HepG2 (cell line): ENCODE measurements at regions not wholly inside any gene's neighbourhood (a gene's known extent, or its start where the extent isn't known, plus 50 kb on each side); places are given as distances from the start of the nearest gene placed in this dataset.

Source experiments
- ATAC-seq: fragments of 200-7000 bp; cut with Tn5 transposase; 3 replicates; pipeline ENCODE4 v1.9.1; 2020; ENCODE audit warnings: mild to moderate bottlenecking, moderate library complexity
- BruUV-seq: library from RNA; stranded (reverse); fragments of 400-500 nt; replicated peaks from 2 replicates; lab custom pipeline; 2021; lab: Mats Ljungman, UMichigan
- CTCF ChIA-PET: fragments of 300-600 bp; formaldehyde crosslinking; extraction: SDS; loops from one replicate; lab custom pipeline; 2021; ENCODE audit warnings: low total read pairs, inconsistent platforms, low intra/inter-chr PET ratio; lab: Yijun Ruan, JAX
- POLR2A ChIA-PET: fragments of 350-600 bp; sonication (Branson Sonifier 250); formaldehyde crosslinking; loops from one replicate; lab custom pipeline; 2020; ENCODE audit warnings: antibody characterized with exemption, inconsistent platforms; lab: Yijun Ruan, JAX
- DNase-seq: peaks from one replicate; pipeline ENCODE4 v3.0.0-alpha.2; 2015; ENCODE audit warnings: low spot score
- FAIRE-seq: peaks from 3 replicates; lab custom pipeline; 2011; peaks lifted over from hg19 to GRCh38; lab: Jason Lieb, UNC
- H2AFZ ChIP-seq: one replicate; pipeline ENCODE4 v1.6.1; 2011; ENCODE audit warnings: low read length, inconsistent platforms
- H3K27ac ChIP-seq: fragments of 300-600 bp; 3 replicates; pipeline ENCODE4 v1.8.0; 2011; ENCODE audit warnings: mixed run types, mild to moderate bottlenecking, mixed read lengths, low read length, inconsistent platforms; ENCODE audit not compliant: insufficient read depth; ENCODE audit errors: extremely low read length
- H3K27me3 ChIP-seq, 2 experiments: fragments of 200-600 bp in 1 of 2; 2 replicates in 1 of 2; 3 replicates in 1 of 2; pipeline versions ENCODE4 v1.6.0 to v1.8.0; 2011; ENCODE audit warnings: low read length in 2 of 2, mild to moderate bottlenecking in 2 of 2, moderate library complexity in 2 of 2, inconsistent platforms in 1 of 2; ENCODE audit not compliant: insufficient read depth in 2 of 2, control insufficient read depth in 1 of 2
- H3K36me3 ChIP-seq, 2 experiments: fragments of 200-600 bp in 1 of 2; replicated peaks in 1 of 2; 2 replicates in 1 of 2; 3 replicates in 1 of 2; pipeline versions ENCODE4 v1.5.1 to v1.8.0; 2011; ENCODE audit warnings: low read length in 2 of 2, inconsistent platforms in 1 of 2; ENCODE audit not compliant: insufficient read depth in 2 of 2, control insufficient read depth in 1 of 2
- H3K4me1 ChIP-seq: 2 replicates; pipeline ENCODE4 v1.5.1; 2012; ENCODE audit warnings: low read length, inconsistent platforms; ENCODE audit not compliant: insufficient read depth
- H3K4me2 ChIP-seq: 2 replicates; pipeline ENCODE4 v1.6.0; 2011; ENCODE audit warnings: low read depth, low read length, inconsistent platforms
- H3K4me3 ChIP-seq, 3 experiments: fragments of 200-600 bp in 1 of 3; sonication (generic), shearing (Covaris generic) in 1 of 3; replicated peaks in 1 of 3; 2 replicates each; pipeline ENCODE4 v1.5.1; 2011 to 2016; ENCODE audit warnings: low read length in 3 of 3, inconsistent platforms in 2 of 3, low read depth in 2 of 3, mild to moderate bottlenecking in 2 of 3, control low read depth in 1 of 3, mixed read lengths in 1 of 3; ENCODE audit not compliant: insufficient read depth in 1 of 3
- H3K79me2 ChIP-seq: one replicate; pipeline ENCODE4 v1.6.1; 2011; ENCODE audit warnings: low read length, inconsistent platforms; ENCODE audit not compliant: insufficient read depth
- H3K9ac ChIP-seq: 2 replicates; pipeline ENCODE4 v1.6.0; 2011; ENCODE audit warnings: mild to moderate bottlenecking, low read depth, low read length, inconsistent platforms; ENCODE audit not compliant: insufficient read depth
- H3K9me3 ChIP-seq: 2 replicates; pipeline ENCODE4 v1.5.1; 2012; ENCODE audit warnings: mild to moderate bottlenecking, low read length
- H4K20me1 ChIP-seq: 2 replicates; pipeline ENCODE4 v1.6.0; 2011; ENCODE audit warnings: inconsistent platforms, mild to moderate bottlenecking, low read length, moderate library complexity; ENCODE audit not compliant: insufficient read depth
- ZNF570 ChIP-seq: sonication (generic); formaldehyde crosslinking; IDR thresholded peaks from 2 replicates; pipeline ENCODE4 v1.4.0; 2020; ENCODE audit warnings: mild to moderate bottlenecking, missing genetic modification reagents, borderline replicate concordance
- ZNF713 ChIP-seq: sonication (generic); formaldehyde crosslinking; IDR thresholded peaks from 2 replicates; pipeline ENCODE4 v1.4.0; 2020; ENCODE audit warnings: mild to moderate bottlenecking, missing genetic modification reagents
- WGBS: methylation state at CpG from one replicate; pipeline ENCODE4 v1.1.6; 2017; ENCODE audit warnings: low lambda C conversion rate; 5-methylcytosine and 5-hydroxymethylcytosine counted together
- in situ Hi-C: cut with HindIII; loops from 2 replicates; pipeline ENCODE4 v1.10.0; 2017; ENCODE audit warnings: low pct_unique_long_range_greater_than_20kb; ENCODE audit not compliant: extremely low pct_ligation_motif_present
- intact Hi-C: fragments of 100-400 bp; cut with micrococcal nuclease; formaldehyde crosslinking; loops from one replicate; pipeline ENCODE4 v1.10.0; 2022; ENCODE audit not compliant: unreplicated experiment
- TF ChIP-seq, protein P1 (sequence below): sonication (generic); formaldehyde crosslinking; IDR thresholded peaks from 2 replicates; pipeline ENCODE4 v1.5.0; 2020; ENCODE audit warnings: mild to moderate bottlenecking, missing genetic modification reagents
- TF ChIP-seq, protein P2 (sequence below): sonication (generic); formaldehyde crosslinking; IDR thresholded peaks from 2 replicates; pipeline ENCODE4 v1.4.0; 2020; ENCODE audit warnings: mild to moderate bottlenecking, low read depth, missing genetic modification reagents
- TF ChIP-seq, protein P3 (sequence below): sonication (generic); formaldehyde crosslinking; IDR thresholded peaks from 2 replicates; pipeline ENCODE4 v1.8.1; 2023; ENCODE audit warnings: mild to moderate bottlenecking, missing genetic modification reagents, borderline replicate concordance

DNA sequence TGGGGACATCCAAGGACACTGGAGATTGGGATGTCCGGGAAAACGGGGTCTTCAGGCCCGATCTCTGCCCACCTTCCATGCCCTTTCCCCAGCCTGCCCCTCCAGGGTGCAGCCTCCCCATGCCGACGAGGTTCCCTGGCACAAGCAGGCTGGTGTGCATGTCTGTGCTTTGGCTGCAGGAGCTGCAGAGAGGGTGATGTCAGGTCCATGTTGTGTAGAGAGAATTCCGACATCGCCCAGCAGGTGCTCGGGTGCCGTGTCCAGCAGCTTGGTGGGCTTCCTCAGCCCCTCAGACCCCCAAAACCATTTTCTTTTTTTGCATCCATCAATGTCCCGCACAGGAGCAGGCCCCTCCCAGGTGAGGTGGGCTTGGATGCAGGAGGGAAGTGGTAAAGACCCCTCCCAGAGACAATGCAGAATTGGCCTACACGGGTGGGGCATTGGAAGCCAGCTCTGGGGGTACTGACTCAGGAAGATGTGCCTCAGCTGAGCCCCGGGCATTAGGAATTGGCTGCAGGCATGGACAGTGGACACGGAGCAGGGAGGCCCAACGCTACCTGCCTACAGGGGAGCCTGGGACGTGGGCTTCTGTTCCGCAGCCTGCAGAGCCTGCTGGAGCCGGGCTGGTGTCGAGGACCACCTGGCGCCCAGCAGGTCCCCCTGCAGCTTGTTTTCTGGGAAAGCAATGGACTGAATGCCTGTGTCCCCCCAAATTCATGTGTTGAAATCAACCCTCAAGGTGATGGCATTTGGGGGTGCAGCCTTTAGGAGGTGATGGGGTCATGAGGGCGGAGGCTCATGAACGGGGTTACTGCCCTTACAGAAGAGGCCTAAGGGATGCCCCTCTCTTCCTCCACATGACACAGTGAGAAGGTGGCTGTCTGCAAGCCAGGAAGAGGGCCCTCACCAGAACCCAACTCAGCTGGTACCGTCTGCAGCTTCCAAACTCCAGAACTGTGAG is 97.5 kb downstream of the METRNL start:
- 41% methylated on average over 18 of the region's 22 CpGs for WGBS
- POLR2A ChIA-PET = interaction anchor here (1.1 kb wide), 1 partner anchor 25 kb away, joined by 3 read pairs; no protein-coding TSS in a partner anchor
- TF ChIP-seq, protein P1, sequence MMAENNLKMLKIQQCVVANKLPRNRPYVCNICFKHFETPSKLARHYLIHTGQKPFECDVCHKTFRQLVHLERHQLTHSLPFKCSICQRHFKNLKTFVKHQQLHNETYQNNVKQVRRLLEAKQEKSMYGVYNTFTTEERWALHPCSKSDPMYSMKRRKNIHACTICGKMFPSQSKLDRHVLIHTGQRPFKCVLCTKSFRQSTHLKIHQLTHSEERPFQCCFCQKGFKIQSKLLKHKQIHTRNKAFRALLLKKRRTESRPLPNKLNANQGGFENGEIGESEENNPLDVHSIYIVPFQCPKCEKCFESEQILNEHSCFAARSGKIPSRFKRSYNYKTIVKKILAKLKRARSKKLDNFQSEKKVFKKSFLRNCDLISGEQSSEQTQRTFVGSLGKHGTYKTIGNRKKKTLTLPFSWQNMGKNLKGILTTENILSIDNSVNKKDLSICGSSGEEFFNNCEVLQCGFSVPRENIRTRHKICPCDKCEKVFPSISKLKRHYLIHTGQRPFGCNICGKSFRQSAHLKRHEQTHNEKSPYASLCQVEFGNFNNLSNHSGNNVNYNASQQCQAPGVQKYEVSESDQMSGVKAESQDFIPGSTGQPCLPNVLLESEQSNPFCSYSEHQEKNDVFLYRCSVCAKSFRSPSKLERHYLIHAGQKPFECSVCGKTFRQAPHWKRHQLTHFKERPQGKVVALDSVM (CRISPR knock-in tag) = no peak
- TF ChIP-seq ZNF713 (CRISPR knock-in tag) (no peak), ZNF570 (CRISPR knock-in tag) (no peak)
- TF ChIP-seq, protein P2, sequence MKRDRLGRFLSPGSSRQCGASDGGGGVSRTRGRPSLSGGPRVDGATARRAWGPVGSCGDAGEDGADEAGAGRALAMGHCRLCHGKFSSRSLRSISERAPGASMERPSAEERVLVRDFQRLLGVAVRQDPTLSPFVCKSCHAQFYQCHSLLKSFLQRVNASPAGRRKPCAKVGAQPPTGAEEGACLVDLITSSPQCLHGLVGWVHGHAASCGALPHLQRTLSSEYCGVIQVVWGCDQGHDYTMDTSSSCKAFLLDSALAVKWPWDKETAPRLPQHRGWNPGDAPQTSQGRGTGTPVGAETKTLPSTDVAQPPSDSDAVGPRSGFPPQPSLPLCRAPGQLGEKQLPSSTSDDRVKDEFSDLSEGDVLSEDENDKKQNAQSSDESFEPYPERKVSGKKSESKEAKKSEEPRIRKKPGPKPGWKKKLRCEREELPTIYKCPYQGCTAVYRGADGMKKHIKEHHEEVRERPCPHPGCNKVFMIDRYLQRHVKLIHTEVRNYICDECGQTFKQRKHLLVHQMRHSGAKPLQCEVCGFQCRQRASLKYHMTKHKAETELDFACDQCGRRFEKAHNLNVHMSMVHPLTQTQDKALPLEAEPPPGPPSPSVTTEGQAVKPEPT (CRISPR knock-in tag) = no peak
- TF ChIP-seq, protein P3, sequence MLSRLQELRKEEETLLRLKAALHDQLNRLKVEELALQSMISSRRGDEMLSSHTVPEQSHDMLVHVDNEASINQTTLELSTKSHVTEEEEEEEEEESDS (CRISPR knock-in tag) = no peak

More for the DNA sequence above, 97.5 kb downstream of the METRNL start:
- H3K9ac ChIP-seq = no peak overlapping the region
- peaks cover 14% of the 10 kb centered on the region; the same call in 1 of the 2 replicates for H4K20me1 ChIP-seq
- H2AFZ ChIP-seq = no peak overlapping the region
- H3K4me3 ChIP-seq = no peak overlapping the region
- no peak overlapping the region for H3K4me2 ChIP-seq
- H3K27me3 ChIP-seq = peaks cover 21 to 67% of the 10 kb centered on the region in 2 experiments
- H3K4me1 ChIP-seq = peaks cover 25% of the 10 kb centered on the region
- no peaks in the 10 kb centered on the region for H3K9me3 ChIP-seq
- H3K36me3 ChIP-seq = no peaks in the 10 kb centered on the region
- DNase-seq (no peak), ATAC-seq (no peak), FAIRE-seq (no peak)
- in situ Hi-C loops (no loop called here), intact Hi-C loops (no loop called here)
- BruUV-seq = no TSS peak
- H3K79me2 ChIP-seq = no peaks in the 10 kb centered on the region
- no peak overlapping the region for H3K27ac ChIP-seq
- CTCF ChIA-PET = no interaction called here
